Choroid plexus epithelial cell (primary cell): ENCODE measurements at regions not wholly inside any gene's neighbourhood (a gene's known extent, or its start where the extent isn't known, plus 50 kb on each side); places are given as distances from the start of the nearest gene placed in this dataset.

Experiments
- DNase-seq: peaks from one replicate; pipeline ENCODE4 v3.0.0-alpha.2; 2010; ENCODE audit warnings: low read depth
- H3K4me3 ChIP-seq: 2 replicates; pipeline ENCODE4 v1.5.1; 2011; ENCODE audit warnings: low read depth, mild to moderate bottlenecking, control low read depth, low read length, moderate library complexity
- CTCF ChIP-seq: conservative IDR thresholded peaks from 2 replicates; pipeline ENCODE4 v1.5.1; 2011; ENCODE audit warnings: low read depth, mild to moderate bottlenecking, control low read depth, inconsistent platforms, low read length, moderate library complexity

- TF ChIP-seq CTCF = no peak
- DNase-seq = peak; percentile 1
- no peak overlapping the region for H3K4me3 ChIP-seq
Measured at GRCh38 chr5:19322716-19323485, 665.1 kb downstream of the CDH18 start.

GRCh38 chr5:19334278-19334677, 653.7 kb downstream of the CDH18 start:
- H3K4me3 ChIP-seq = no peak overlapping the region
- TF ChIP-seq CTCF = no peak
- no peak for DNase-seq

DNA sequence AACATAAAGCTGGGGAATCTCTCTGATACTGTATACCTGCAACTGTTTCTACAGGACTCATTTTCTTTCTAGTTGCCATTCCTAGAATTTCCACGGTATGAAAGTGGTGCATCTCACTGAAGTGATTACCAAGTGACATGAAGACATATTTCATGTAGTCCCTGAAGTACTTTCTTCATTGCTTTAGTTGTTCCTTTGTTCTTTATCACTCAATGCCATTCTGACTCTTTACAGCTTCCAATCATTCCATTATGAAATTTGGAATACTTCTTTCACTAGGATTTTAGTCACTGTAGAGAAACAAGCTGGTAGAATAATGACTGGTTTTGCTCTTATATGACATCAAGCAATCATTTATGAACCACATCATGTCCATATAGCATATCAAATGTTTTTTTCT, 645.1 kb downstream of the CDH18 start:
- H3K4me3 ChIP-seq = no peak overlapping the region
- no peak for TF ChIP-seq CTCF
- no peak for DNase-seq

DNA sequence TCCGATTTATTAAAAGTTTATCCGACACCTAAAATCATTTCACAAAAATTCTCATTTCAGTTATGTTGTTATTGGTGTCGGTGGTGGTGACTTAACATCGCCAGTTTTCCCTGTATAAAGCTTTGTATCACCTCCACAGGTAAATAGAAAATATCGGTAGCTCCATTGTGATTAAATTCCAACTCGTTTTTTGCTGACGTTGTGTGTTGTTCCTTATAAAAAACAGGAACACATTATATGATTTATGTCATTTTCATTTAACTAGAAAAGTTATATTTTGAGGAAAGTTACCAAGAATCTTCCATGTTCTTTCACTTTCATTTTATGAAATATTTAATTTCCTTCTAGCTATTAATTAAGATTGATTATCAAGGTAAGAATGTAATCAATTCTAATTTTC, 635.9 kb downstream of the CDH18 start:
- TF ChIP-seq CTCF = no peak
- no peak for DNase-seq
- H3K4me3 ChIP-seq = no peak overlapping the region

DNA sequence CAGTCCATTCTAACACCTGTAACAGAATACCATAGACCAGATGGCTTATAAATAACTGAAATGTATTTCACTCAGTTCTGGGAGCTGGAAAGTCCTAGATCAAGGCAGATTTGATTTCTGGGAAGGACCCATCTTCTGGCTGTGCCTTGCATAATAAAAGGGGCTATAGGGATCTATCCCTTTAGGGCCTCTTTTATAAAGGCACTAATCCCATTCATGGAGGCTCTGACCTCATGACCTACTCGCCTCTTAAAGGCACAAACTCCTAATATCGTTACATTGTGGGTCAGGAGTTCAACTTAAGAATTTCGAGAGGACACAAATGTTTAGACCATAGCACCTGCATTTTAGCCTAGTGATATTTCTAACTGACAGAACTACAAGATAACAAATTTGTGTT, 619.0 kb downstream of the CDH18 start:
- DNase-seq = no peak
- TF ChIP-seq CTCF = no peak
- no peak overlapping the region for H3K4me3 ChIP-seq

DNA sequence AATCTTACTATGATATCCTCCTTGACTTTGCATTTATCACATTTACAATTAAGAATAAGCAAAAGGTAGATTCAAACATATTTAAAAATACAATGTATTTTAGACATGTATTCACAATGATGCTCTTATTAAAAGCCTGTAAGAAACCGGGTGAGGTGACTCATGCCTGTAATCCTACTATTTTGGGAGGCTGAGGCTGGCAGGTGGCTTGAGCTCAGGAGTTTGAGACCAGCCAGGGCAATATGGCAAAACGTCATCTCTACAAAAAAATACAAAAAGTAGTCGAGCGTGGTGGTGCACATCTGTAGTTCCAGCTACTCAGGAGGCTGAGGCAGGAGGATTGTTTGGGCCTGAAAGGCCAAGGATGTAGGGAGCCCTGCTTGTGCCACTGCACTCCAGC, 618.4 kb downstream of the CDH18 start:
- TF ChIP-seq CTCF = no peak
- no peak overlapping the region for H3K4me3 ChIP-seq
- no peak for DNase-seq
